Mesenchymal stem cell (in vitro differentiated cells and primary cell): ENCODE measurements at regions not wholly inside any gene's neighbourhood (a gene's known extent, or its start where the extent isn't known, plus 50 kb on each side); places are given as distances from the start of the nearest gene placed in this dataset.

ENCODE experiments used
- DNase-seq: peaks from one replicate; pipeline ENCODE4 v3.0.0-alpha.2; 2013
- H2AFZ ChIP-seq: one replicate; pipeline ENCODE4 v1.6.1; 2013; ENCODE audit warnings: low read depth, mild to moderate bottlenecking, control low read depth, inconsistent platforms, low read length, moderate library complexity
- H2AK5ac ChIP-seq: 2 replicates; pipeline ENCODE4 v1.6.1; 2013; ENCODE audit warnings: low read length, moderate library complexity, mild to moderate bottlenecking, inconsistent platforms; ENCODE audit not compliant: severe bottlenecking
- H2BK120ac ChIP-seq: one replicate; pipeline ENCODE4 v1.6.1; 2013; ENCODE audit warnings: low read depth, mild to moderate bottlenecking, inconsistent platforms, low read length, moderate library complexity
- H2BK12ac ChIP-seq, 2 experiments: one replicate each; pipeline ENCODE4 v1.6.1; 2013; ENCODE audit warnings: inconsistent platforms in 2 of 2, low read length in 2 of 2, mild to moderate bottlenecking in 2 of 2, moderate library complexity in 2 of 2, control low read depth in 1 of 2
- H2BK15ac ChIP-seq: one replicate; pipeline ENCODE4 v1.6.1; 2013; ENCODE audit warnings: mild to moderate bottlenecking, low read depth, inconsistent platforms; ENCODE audit not compliant: poor library complexity, severe bottlenecking
- H2BK5ac ChIP-seq: 2 replicates; pipeline ENCODE4 v1.6.1; 2013; ENCODE audit warnings: low read depth, mild to moderate bottlenecking, low read length, control low read depth, inconsistent platforms; ENCODE audit not compliant: poor library complexity, severe bottlenecking
- H3K14ac ChIP-seq, 2 experiments: one replicate each; pipeline ENCODE4 v1.6.1; 2013; ENCODE audit warnings: inconsistent platforms in 2 of 2, low read length in 2 of 2, control low read depth in 1 of 2, mild to moderate bottlenecking in 1 of 2, moderate library complexity in 1 of 2
- H3K18ac ChIP-seq, 2 experiments: one replicate each; pipeline ENCODE4 v1.6.1; 2013; ENCODE audit warnings: inconsistent platforms in 2 of 2, low read length in 2 of 2, control low read depth in 1 of 2, low read depth in 1 of 2, mild to moderate bottlenecking in 1 of 2
- H3K23ac ChIP-seq, 2 experiments: one replicate each; pipeline ENCODE4 v1.6.1; 2013; ENCODE audit warnings: inconsistent platforms in 2 of 2, low read length in 2 of 2, mild to moderate bottlenecking in 2 of 2, moderate library complexity in 2 of 2, control low read depth in 1 of 2
- H3K27ac ChIP-seq: 2 replicates; pipeline ENCODE4 v1.5.1; 2013; ENCODE audit warnings: mild to moderate bottlenecking, moderate library complexity, low read length, control low read depth, inconsistent platforms; ENCODE audit not compliant: poor library complexity, severe bottlenecking
- H3K27me3 ChIP-seq, 2 experiments: 2 replicates each; pipeline versions ENCODE4 v1.6.1 to v1.7.0; 2013; ENCODE audit warnings: low read length in 2 of 2, mild to moderate bottlenecking in 2 of 2, moderate library complexity in 2 of 2, control low read depth in 1 of 2, inconsistent platforms in 1 of 2; ENCODE audit not compliant: control insufficient read depth in 1 of 2, insufficient read depth in 1 of 2
- H3K36me3 ChIP-seq, 2 experiments: 2 replicates each; pipeline versions ENCODE4 v1.6.1 to v1.7.0; 2013; ENCODE audit warnings: low read length in 2 of 2, control low read depth in 1 of 2, inconsistent platforms in 1 of 2, low read depth in 1 of 2, mild to moderate bottlenecking in 1 of 2; ENCODE audit not compliant: insufficient read depth in 2 of 2, control insufficient read depth in 1 of 2
- H3K4ac ChIP-seq, 2 experiments: one replicate each; pipeline ENCODE4 v1.6.1; 2013; ENCODE audit warnings: inconsistent platforms in 2 of 2, low read length in 2 of 2, mild to moderate bottlenecking in 2 of 2, moderate library complexity in 2 of 2, control low read depth in 1 of 2, low read depth in 1 of 2
- H3K4me1 ChIP-seq: 2 replicates; pipeline ENCODE4 v1.6.1; 2013; ENCODE audit warnings: low read depth, low read length, control low read depth; ENCODE audit not compliant: control insufficient read depth, insufficient read depth
- H3K4me2 ChIP-seq: 2 replicates; pipeline ENCODE4 v1.6.1; 2013; ENCODE audit warnings: low read length, mild to moderate bottlenecking, inconsistent platforms; ENCODE audit not compliant: poor library complexity, severe bottlenecking
- H3K4me3 ChIP-seq, 2 experiments: 2 replicates each; pipeline versions ENCODE4 v1.5.1 to v1.7.0; 2013; ENCODE audit warnings: low read length in 2 of 2, mild to moderate bottlenecking in 2 of 2, control low read depth in 1 of 2, low read depth in 1 of 2; ENCODE audit not compliant: insufficient read depth in 1 of 2
- H3K79me1 ChIP-seq: replicated peaks from 2 replicates; pipeline ENCODE4 v1.6.1; 2013; ENCODE audit warnings: mild to moderate bottlenecking, control low read depth, low read length, inconsistent platforms; ENCODE audit not compliant: poor library complexity, severe bottlenecking
- H3K9ac ChIP-seq: 2 replicates; pipeline ENCODE4 v1.7.0; 2013; ENCODE audit warnings: mild to moderate bottlenecking, low read length, moderate library complexity
- H3K9me3 ChIP-seq: 2 replicates; pipeline ENCODE4 v1.7.0; 2013; ENCODE audit warnings: mild to moderate bottlenecking, low read length; ENCODE audit not compliant: control insufficient read depth
- H4K8ac ChIP-seq: one replicate; pipeline ENCODE4 v1.6.1; 2013; ENCODE audit warnings: inconsistent platforms, mild to moderate bottlenecking, low read length, moderate library complexity
- H4K91ac ChIP-seq: one replicate; pipeline ENCODE4 v1.6.1; 2013; ENCODE audit warnings: mild to moderate bottlenecking, low read length, inconsistent platforms
- WGBS: methylation state at CpG from one replicate; pipeline ENCODE4 v1.1.7; 2013; ENCODE audit warnings: mixed read lengths; 5-methylcytosine and 5-hydroxymethylcytosine counted together

- H3K79me1 ChIP-seq, result no peaks in the 10 kb centered on the region
- no peak overlapping the region for H3K4me3 ChIP-seq
- H3K4me2 ChIP-seq, result no peak overlapping the region
- no peak overlapping the region for H4K91ac ChIP-seq
- no peak overlapping the region for H2BK120ac ChIP-seq
- no peak overlapping the region for H3K9ac ChIP-seq
- no peak overlapping the region for H3K27ac ChIP-seq
- H3K9me3 ChIP-seq, result peaks cover 10% of the 10 kb centered on the region
- no peaks in the 10 kb centered on the region for H3K4me1 ChIP-seq
- H3K4ac ChIP-seq, result no peak overlapping the region
- H2AFZ ChIP-seq, result no peak overlapping the region
- H2BK12ac ChIP-seq, result no peak overlapping the region
- H3K14ac ChIP-seq, result no peak overlapping the region
- no peak for DNase-seq
- no peak overlapping the region for H3K18ac ChIP-seq
- H3K36me3 ChIP-seq, result no peaks in the 10 kb centered on the region
- WGBS, result 40% methylated on average over 1 of the region's 4 CpGs
- H2BK5ac ChIP-seq, result no peak overlapping the region
- H3K27me3 ChIP-seq, result no peaks in the 10 kb centered on the region
- H4K8ac ChIP-seq, result no peak overlapping the region
- no peak overlapping the region for H3K23ac ChIP-seq
- H2BK15ac ChIP-seq, result no peak overlapping the region
- no peak overlapping the region for H2AK5ac ChIP-seq
Measured at GRCh38 chr19:28037186-28037585, 1175.8 kb downstream of the UQCRFS1 start.

- H2AK5ac ChIP-seq, result no peak overlapping the region
- H4K91ac ChIP-seq, result no peak overlapping the region
- H3K27ac ChIP-seq, result no peak overlapping the region
- no peaks in the 10 kb centered on the region for H3K27me3 ChIP-seq
- H3K4me1 ChIP-seq, result no peaks in the 10 kb centered on the region
- no peak overlapping the region for H2BK120ac ChIP-seq
- no CpG with 5 or more reads among the region's 1 CpG for WGBS
- H3K4me3 ChIP-seq, result no peak overlapping the region
- H3K18ac ChIP-seq, result no peak overlapping the region
- H3K36me3 ChIP-seq, result no peaks in the 10 kb centered on the region
- DNase-seq, result no peak
- peaks cover 4% of the 10 kb centered on the region for H3K9me3 ChIP-seq
- no peak overlapping the region for H3K4ac ChIP-seq
- no peak overlapping the region for H3K23ac ChIP-seq
- no peak overlapping the region for H3K9ac ChIP-seq
- H3K79me1 ChIP-seq, result no peaks in the 10 kb centered on the region
- no peak overlapping the region for H2AFZ ChIP-seq
- no peak overlapping the region for H3K4me2 ChIP-seq
- H4K8ac ChIP-seq, result no peak overlapping the region
- H2BK5ac ChIP-seq, result no peak overlapping the region
- H3K14ac ChIP-seq, result no peak overlapping the region
- no peak overlapping the region for H2BK12ac ChIP-seq
- H2BK15ac ChIP-seq, result no peak overlapping the region
Measured at GRCh38 chr19:28036486-28036885, 1176.5 kb downstream of the UQCRFS1 start.

- H3K4me2 ChIP-seq, result no peak overlapping the region
- H3K4me3 ChIP-seq, result no peak overlapping the region
- WGBS, result 65% methylated on average over 4 of the region's 5 CpGs
- H2AFZ ChIP-seq, result no peak overlapping the region
- no peaks in the 10 kb centered on the region for H3K9me3 ChIP-seq
- no peaks in the 10 kb centered on the region for H3K79me1 ChIP-seq
- no peak overlapping the region for H2BK15ac ChIP-seq
- H2BK12ac ChIP-seq, result no peak overlapping the region
- no peaks in the 10 kb centered on the region for H3K36me3 ChIP-seq
- no peaks in the 10 kb centered on the region for H3K27me3 ChIP-seq
- H2BK120ac ChIP-seq, result no peak overlapping the region
- no peak overlapping the region for H3K18ac ChIP-seq
- no peak overlapping the region for H2AK5ac ChIP-seq
- no peak overlapping the region for H4K91ac ChIP-seq
- H4K8ac ChIP-seq, result no peak overlapping the region
- no peak overlapping the region for H3K27ac ChIP-seq
- H3K4ac ChIP-seq, result no peak overlapping the region
- H3K14ac ChIP-seq, result no peak overlapping the region
- no peak overlapping the region for H2BK5ac ChIP-seq
- no peak overlapping the region for H3K23ac ChIP-seq
- H3K4me1 ChIP-seq, result no peaks in the 10 kb centered on the region
- no peak overlapping the region for H3K9ac ChIP-seq
- no peak for DNase-seq
Measured at GRCh38 chr19:28034936-28035335, 1178.0 kb downstream of the UQCRFS1 start.

GRCh38 chr19:28028881-28029444 is 1184.0 kb downstream of the UQCRFS1 start:
- WGBS, result 3% methylated on average over 3 of the region's 3 CpGs
- Histone ChIP-seq H3K4ac (no peak overlapping the region), H3K36me3 (no peaks in the 10 kb centered on the region)

More at GRCh38 chr19:28028881-28029444, 1184.0 kb downstream of the UQCRFS1 start:
- Histone ChIP-seq H3K4me2 (no peak overlapping the region), H3K23ac (no peak overlapping the region), H4K8ac (no peak overlapping the region), H3K4me1 (peaks cover 2% of the 10 kb centered on the region), H2AFZ (no peak overlapping the region), H3K4me3 (no peak overlapping the region), H3K9me3 (no peaks in the 10 kb centered on the region), H3K9ac (no peak overlapping the region), H4K91ac (no peak overlapping the region), H2BK120ac (no peak overlapping the region), H3K18ac (no peak overlapping the region), H2BK15ac (no peak overlapping the region), H2AK5ac (no peak overlapping the region), H3K14ac (no peak overlapping the region), H3K79me1 (no peaks in the 10 kb centered on the region), H2BK5ac (no peak overlapping the region), H3K27ac (no peak overlapping the region), H3K27me3 (no peaks in the 10 kb centered on the region), H2BK12ac (no peak overlapping the region)
- no peak for DNase-seq
